Panc1 (cell line): ENCODE measurements at regions not wholly inside any gene's neighbourhood (a gene's known extent, or its start where the extent isn't known, plus 50 kb on each side); places are given as distances from the start of the nearest gene placed in this dataset.

Source experiments
- ATAC-seq: fragments of 200-7000 bp; cut with Tn5 transposase; 2 replicates; pipeline ENCODE4 v1.9.1; 2020; ENCODE audit warnings: mild to moderate bottlenecking, moderate library complexity
- BruUV-seq: library from RNA; stranded (reverse); fragments of 400-500 nt; replicated peaks from 2 replicates; lab custom pipeline; 2021; lab: Mats Ljungman, UMichigan
- CTCF ChIA-PET: fragments of 300-600 bp; sonication (Branson Sonifier 250); formaldehyde crosslinking; loops from one replicate; lab custom pipeline; 2022; ENCODE audit warnings: antibody characterized with exemption; lab: Charles Lee
- POLR2A ChIA-PET: fragments of 300-600 bp; sonication (Branson Sonifier 250); formaldehyde crosslinking; loops from one replicate; lab custom pipeline; 2022; ENCODE audit warnings: antibody characterized with exemption; lab: Charles Lee
- DNase-seq: peaks from one replicate; pipeline ENCODE4 v3.0.0-alpha.2; 2010; ENCODE audit warnings: low read depth, low spot score
- H3K27ac ChIP-seq: 2 replicates; pipeline ENCODE4 v1.5.1; 2011; ENCODE audit warnings: mild to moderate bottlenecking, low read length, inconsistent platforms
- H3K27me3 ChIP-seq: fragments of 200-500 bp; sonication (Bioruptor generic); 2 replicates; pipeline ENCODE4 v1.6.0; 2014; ENCODE audit warnings: low read length, inconsistent platforms; ENCODE audit not compliant: control insufficient read depth, insufficient read depth
- H3K36me3 ChIP-seq: fragments of 200-500 bp; sonication (Bioruptor generic); 2 replicates; pipeline ENCODE4 v1.5.1; 2014; ENCODE audit warnings: inconsistent platforms, mild to moderate bottlenecking, low read length, moderate library complexity; ENCODE audit not compliant: control insufficient read depth, insufficient read depth
- H3K4me1 ChIP-seq: 2 replicates; pipeline ENCODE4 v1.5.1; 2011; ENCODE audit warnings: inconsistent platforms, mild to moderate bottlenecking, low read length, moderate library complexity; ENCODE audit not compliant: control insufficient read depth, insufficient read depth
- H3K4me3 ChIP-seq, 2 experiments: 2 replicates each; pipeline ENCODE4 v1.5.1; 2011 to 2012; ENCODE audit warnings: low read depth in 2 of 2, low read length in 2 of 2, mild to moderate bottlenecking in 2 of 2, inconsistent platforms in 1 of 2, moderate library complexity in 1 of 2
- H3K9me3 ChIP-seq: fragments of 200-500 bp; sonication (Bioruptor generic); 2 replicates; pipeline ENCODE4 v1.5.1; 2014; ENCODE audit warnings: low read depth, mild to moderate bottlenecking, inconsistent platforms, low read length, moderate library complexity; ENCODE audit not compliant: control insufficient read depth, insufficient read depth
- POLR2AphosphoS5 ChIP-seq: IDR thresholded peaks from 2 replicates; pipeline ENCODE4 v1.6.1; 2012; ENCODE audit warnings: mild to moderate bottlenecking, low read depth, low read length, moderate library complexity
- SIN3A ChIP-seq: IDR thresholded peaks from 2 replicates; pipeline ENCODE4 v1.6.1; 2012; ENCODE audit warnings: low read depth, mild to moderate bottlenecking, low read length, moderate library complexity, borderline replicate concordance; ENCODE audit not compliant: insufficient read depth
- TCF7L2 ChIP-seq: IDR thresholded peaks from 2 replicates; pipeline ENCODE4 v1.6.1; 2011; ENCODE audit warnings: mild to moderate bottlenecking, low read depth, low read length, inconsistent platforms
- in situ Hi-C: cut with HindIII; loops from 2 replicates; pipeline ENCODE4 v1.10.0; 2016; ENCODE audit warnings: low sequenced_read_pairs, low pct_unique_long_range_greater_than_20kb
- intact Hi-C: fragments of 100-400 bp; cut with micrococcal nuclease; formaldehyde crosslinking; loops from one replicate; pipeline ENCODE4 v1.10.0; 2022; ENCODE audit not compliant: unreplicated experiment
- TF ChIP-seq, protein P1 (sequence below), 2 experiments: IDR thresholded peaks; 2 replicates each; pipeline ENCODE4 v1.6.1; 2011 to 2012; ENCODE audit warnings: low read depth in 2 of 2, control low read depth in 1 of 2, low read length in 1 of 2, mild to moderate bottlenecking in 1 of 2, moderate library complexity in 1 of 2; ENCODE audit not compliant: insufficient read depth in 1 of 2
- TF ChIP-seq, protein P2 (sequence below): fragments of 450-650 bp; IDR thresholded peaks from 2 replicates; pipeline ENCODE4 v1.5.1; 2017; ENCODE audit warnings: mild to moderate bottlenecking

DNA sequence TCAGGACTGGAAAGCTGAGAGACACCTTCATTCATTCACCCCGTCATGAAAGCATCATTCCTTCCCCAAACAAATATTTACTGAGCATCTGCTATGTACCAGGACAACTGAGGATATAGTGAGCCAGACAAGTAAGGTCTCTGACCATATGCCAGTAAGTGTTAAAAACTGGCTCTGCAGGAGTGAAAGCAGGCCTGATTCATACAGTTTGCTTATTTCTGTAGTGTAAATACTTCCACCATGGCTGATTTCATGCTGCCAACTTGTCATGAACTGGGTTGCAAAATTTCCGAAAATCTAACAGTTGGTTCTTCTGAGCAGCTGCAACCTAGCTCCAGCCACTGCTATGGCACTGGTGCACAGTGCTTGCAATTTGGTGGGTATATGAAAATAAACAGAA, 68.1 kb downstream of the YIPF5 start:
- ChIA-PET CTCF (no interaction called here), POLR2A (no interaction called here)
- DNase-seq (no peak), ATAC-seq (no peak)
- no peaks in the 10 kb centered on the region for H3K36me3 ChIP-seq
- TF ChIP-seq, protein P1, sequence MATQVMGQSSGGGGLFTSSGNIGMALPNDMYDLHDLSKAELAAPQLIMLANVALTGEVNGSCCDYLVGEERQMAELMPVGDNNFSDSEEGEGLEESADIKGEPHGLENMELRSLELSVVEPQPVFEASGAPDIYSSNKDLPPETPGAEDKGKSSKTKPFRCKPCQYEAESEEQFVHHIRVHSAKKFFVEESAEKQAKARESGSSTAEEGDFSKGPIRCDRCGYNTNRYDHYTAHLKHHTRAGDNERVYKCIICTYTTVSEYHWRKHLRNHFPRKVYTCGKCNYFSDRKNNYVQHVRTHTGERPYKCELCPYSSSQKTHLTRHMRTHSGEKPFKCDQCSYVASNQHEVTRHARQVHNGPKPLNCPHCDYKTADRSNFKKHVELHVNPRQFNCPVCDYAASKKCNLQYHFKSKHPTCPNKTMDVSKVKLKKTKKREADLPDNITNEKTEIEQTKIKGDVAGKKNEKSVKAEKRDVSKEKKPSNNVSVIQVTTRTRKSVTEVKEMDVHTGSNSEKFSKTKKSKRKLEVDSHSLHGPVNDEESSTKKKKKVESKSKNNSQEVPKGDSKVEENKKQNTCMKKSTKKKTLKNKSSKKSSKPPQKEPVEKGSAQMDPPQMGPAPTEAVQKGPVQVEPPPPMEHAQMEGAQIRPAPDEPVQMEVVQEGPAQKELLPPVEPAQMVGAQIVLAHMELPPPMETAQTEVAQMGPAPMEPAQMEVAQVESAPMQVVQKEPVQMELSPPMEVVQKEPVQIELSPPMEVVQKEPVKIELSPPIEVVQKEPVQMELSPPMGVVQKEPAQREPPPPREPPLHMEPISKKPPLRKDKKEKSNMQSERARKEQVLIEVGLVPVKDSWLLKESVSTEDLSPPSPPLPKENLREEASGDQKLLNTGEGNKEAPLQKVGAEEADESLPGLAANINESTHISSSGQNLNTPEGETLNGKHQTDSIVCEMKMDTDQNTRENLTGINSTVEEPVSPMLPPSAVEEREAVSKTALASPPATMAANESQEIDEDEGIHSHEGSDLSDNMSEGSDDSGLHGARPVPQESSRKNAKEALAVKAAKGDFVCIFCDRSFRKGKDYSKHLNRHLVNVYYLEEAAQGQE (IDR thresholded peaks at IDR 0.05; ENCODE audit: insufficient read depth in 1 of 2, low read depth in 2 of 2, low read length in 1 of 2) = no peak
- TF ChIP-seq TCF7L2 = no peak
- TF ChIP-seq, protein P2, sequence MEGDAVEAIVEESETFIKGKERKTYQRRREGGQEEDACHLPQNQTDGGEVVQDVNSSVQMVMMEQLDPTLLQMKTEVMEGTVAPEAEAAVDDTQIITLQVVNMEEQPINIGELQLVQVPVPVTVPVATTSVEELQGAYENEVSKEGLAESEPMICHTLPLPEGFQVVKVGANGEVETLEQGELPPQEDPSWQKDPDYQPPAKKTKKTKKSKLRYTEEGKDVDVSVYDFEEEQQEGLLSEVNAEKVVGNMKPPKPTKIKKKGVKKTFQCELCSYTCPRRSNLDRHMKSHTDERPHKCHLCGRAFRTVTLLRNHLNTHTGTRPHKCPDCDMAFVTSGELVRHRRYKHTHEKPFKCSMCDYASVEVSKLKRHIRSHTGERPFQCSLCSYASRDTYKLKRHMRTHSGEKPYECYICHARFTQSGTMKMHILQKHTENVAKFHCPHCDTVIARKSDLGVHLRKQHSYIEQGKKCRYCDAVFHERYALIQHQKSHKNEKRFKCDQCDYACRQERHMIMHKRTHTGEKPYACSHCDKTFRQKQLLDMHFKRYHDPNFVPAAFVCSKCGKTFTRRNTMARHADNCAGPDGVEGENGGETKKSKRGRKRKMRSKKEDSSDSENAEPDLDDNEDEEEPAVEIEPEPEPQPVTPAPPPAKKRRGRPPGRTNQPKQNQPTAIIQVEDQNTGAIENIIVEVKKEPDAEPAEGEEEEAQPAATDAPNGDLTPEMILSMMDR = no peak
- TF ChIP-seq SIN3A = no peak
- no peaks in the 10 kb centered on the region for H3K27me3 ChIP-seq
- H3K4me1 ChIP-seq = no peaks in the 10 kb centered on the region
- no peak overlapping the region for H3K4me3 ChIP-seq
- intact Hi-C loops (no loop called here), in situ Hi-C loops (no loop called here)
- BruUV-seq = no TSS peak
- H3K27ac ChIP-seq = no peak overlapping the region
- no peaks in the 10 kb centered on the region for H3K9me3 ChIP-seq

DNA sequence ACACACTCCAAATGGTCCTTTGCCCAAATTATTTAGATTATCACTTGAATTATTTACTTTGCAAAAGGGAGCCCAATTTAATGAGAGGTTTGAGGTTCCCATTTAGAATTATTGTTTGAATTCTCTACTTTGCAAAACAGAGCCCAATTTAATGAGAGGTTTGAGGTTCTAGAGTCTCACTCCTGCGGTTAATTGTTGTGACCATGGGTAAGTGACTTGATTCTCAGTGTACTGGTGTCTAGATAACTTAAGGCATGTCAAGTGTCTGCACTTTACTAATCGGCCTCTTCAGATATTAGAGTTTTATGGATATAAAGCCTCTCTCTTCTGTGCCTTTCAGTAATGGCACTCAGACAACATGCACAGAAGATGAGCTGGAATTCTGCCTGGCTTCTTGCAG, 67.5 kb downstream of the YIPF5 start:
- Histone ChIP-seq H3K27me3 (no peaks in the 10 kb centered on the region), H3K9me3 (no peaks in the 10 kb centered on the region), H3K4me3 (no peak overlapping the region), H3K27ac (no peak overlapping the region), H3K4me1 (no peaks in the 10 kb centered on the region), H3K36me3 (no peaks in the 10 kb centered on the region)
- DNase-seq (no peak), ATAC-seq (no peak)
- TF ChIP-seq TCF7L2 (no peak), POLR2AphosphoS5 (no peak), SIN3A (no peak)
- TF ChIP-seq, protein P1 (IDR thresholded peaks at IDR 0.05; ENCODE audit: insufficient read depth in 1 of 2, low read depth in 2 of 2, low read length in 1 of 2) = no peak
- TF ChIP-seq, protein P2 = no peak
- ChIA-PET POLR2A (no interaction called here), CTCF (no interaction called here)
- no TSS peak for BruUV-seq
- intact Hi-C loops = no loop called here
- in situ Hi-C loops = no loop called here
